GM11168 (cell line): ENCODE measurements at regions not wholly inside any gene's neighbourhood (a gene's known extent, or its start where the extent isn't known, plus 50 kb on each side); places are given as distances from the start of the nearest gene placed in this dataset.
"Not testable (repeated sequence)": the region's sequence is repeated elsewhere in the genome, so short reads cannot be mapped to it uniquely, and the experiment has no call there.

Experiments
- in situ Hi-C: fragments of 300-500 bp; cut with MboI; formaldehyde crosslinking; loops from one replicate; pipeline ENCODE4 v1.12.0; 2022; ENCODE audit warnings: low sequenced_read_pairs; ENCODE audit not compliant: unreplicated experiment

- in situ Hi-C loops, result no loop called here
Measured at GRCh38 chr11:97078443-97078842, 688.6 kb downstream of the JRKL start.

- in situ Hi-C loops, result no loop called here
Measured at GRCh38 chr11:97079244-97079643, 689.4 kb downstream of the JRKL start.

DNA sequence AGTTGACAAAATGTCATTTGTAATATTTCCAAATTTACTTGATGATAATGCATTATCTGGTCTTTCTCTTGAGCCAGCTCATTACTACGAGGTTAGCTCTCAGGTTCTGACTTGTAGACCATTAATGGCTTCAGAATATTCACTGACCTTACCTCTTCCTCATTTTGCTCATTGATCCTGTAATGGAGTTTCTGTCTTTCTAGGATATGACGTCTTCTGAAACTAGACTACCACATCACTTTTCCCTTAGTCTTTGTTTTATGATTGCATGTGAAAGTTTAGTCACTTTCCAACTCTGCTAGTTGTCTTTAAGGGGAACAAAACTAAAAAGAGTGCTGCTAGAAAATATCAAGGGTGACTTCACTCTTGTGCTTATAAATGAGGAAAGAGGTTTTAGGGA is 697.6 kb downstream of the JRKL start:
- in situ Hi-C loops, result no loop called here

DNA sequence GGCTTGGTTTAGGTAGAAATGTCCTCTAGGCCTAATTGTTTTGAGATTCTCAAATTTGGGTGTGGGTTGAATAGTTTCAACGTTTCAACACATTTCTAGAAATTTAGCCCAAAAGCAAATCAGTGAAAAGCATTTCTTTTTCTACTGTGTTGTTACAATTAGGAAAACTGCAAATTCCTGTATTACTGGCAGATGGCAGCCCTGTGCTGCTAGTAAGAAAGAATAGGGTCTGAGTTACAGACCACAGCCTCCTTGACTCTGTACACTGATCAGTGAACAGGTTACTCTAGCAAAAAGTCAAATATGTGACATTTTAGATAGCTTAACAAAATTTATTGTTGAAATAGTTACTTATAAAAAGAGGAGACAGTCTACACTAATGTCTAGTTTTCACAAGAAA is 703.0 kb downstream of the JRKL start:
- in situ Hi-C loops, result no loop called here

GRCh38 chr11:97102180-97102579 is 712.4 kb downstream of the JRKL start:
- in situ Hi-C loops, result not testable (repeated sequence)

DNA sequence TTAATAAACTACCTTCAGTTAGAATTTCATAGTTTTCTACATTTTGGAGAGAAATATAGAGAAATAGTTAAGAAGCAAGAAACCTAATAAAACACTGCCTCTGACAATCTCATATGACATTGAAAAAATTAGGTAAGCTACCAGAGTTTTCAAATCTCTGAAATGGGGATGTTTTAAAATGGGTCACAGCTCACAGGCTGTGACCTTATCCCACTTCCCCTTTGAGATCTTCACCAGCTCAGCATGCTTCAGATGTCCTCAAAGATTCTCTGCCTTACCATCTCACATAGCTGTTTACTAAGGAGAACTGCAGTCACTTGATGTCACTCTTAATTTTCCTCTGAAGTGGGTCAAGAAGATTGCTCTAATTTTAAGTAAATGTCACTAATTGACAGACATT is 717.8 kb downstream of the JRKL start:
- in situ Hi-C loops, result no loop called here

DNA sequence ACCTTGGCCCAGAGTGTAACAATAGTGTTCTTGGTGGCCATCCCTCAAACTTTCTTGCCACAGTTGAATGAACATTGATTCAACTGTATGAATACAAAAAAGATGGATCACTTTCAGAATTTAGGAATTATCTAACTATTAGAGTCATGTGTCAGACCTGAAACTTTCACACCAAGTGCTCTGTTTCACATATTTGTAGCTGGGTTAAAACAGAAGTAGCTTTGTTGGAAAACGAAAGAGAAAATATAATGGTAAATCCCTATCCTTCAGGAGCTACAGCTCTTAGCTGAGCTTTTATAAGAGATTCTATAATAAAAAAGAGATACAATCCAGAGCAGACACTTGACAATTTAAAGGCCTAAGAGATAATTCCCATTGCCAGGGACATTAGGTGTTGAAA is 719.3 kb downstream of the JRKL start:
- in situ Hi-C loops, result no loop called here

DNA sequence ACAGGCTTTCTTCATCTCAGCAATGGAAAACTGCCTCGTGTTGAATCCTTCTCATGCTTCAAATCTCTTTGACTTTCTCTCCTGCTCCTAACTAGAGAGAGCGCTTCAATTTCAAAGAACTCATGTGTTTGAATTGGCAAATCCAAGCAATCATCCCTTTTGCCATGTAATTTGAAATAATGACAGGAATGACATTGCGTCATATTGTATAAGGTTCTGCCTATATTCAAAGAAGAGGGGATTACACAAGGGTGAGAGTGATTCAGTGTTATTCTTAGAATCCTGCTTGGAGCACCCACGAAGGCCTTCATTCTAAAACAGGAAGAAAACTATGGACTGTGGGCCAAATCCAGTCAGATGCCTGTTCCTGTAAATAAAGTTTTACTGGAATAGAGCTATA is 720.6 kb downstream of the JRKL start:
- in situ Hi-C loops, result no loop called here

GRCh38 chr11:97111559-97111958 is 721.7 kb downstream of the JRKL start:
- in situ Hi-C loops, result no loop called here

- in situ Hi-C loops, result no loop called here
Measured at GRCh38 chr11:97118614-97119200, 728.9 kb downstream of the JRKL start.

DNA sequence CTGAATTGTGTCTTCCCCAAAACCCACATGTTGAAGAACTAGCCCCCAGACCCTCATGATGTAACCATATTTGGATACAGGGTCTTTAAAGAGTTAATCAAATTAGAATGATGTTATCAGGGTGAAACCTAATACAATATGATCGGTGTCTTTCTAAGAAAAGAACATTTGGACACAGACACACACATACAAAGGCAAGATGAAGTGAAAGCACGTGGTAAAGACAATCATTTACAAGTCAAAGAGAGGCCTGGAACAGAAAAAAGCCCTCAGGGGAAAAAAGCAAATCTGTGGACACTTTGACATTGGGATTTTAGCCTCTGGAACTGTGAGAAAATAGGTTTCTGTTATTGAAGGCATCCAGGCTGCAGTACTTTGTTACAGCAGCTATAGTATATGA is 733.4 kb downstream of the JRKL start:
- in situ Hi-C loops, result no loop called here

DNA sequence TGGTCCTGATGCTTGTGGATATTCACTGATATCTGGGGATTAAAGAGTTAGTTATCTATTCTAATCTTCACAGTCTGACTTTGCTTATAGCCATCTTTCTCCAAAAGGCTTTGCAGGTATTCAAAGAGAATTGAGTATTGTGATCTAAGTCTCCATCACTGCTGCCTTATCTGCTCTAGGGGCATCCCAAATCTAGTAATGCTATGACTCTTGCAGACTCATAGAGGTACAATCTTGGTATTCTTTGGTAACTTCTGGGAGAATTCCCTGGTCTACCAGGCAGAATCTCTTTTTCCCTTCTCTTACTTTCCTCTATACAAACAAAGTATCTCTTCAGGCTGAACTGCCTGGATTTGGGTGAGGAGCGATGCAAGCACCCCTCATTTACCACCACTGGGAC is 746.3 kb downstream of the JRKL start:
- in situ Hi-C loops, result loop anchor here (25.0 kb wide), 1 partner anchor 649 kb away; no protein-coding TSS in a partner anchor

- in situ Hi-C loops, result loop anchor here (25.0 kb wide), 1 partner anchor 654 kb away; no protein-coding TSS in a partner anchor
Measured at GRCh38 chr11:97140885-97141494, 751.2 kb downstream of the JRKL start.

- in situ Hi-C loops, result loop anchor here (25.0 kb wide), 1 partner anchor 656 kb away; no protein-coding TSS in a partner anchor
Measured at GRCh38 chr11:97143463-97143862, 753.6 kb downstream of the JRKL start.

DNA sequence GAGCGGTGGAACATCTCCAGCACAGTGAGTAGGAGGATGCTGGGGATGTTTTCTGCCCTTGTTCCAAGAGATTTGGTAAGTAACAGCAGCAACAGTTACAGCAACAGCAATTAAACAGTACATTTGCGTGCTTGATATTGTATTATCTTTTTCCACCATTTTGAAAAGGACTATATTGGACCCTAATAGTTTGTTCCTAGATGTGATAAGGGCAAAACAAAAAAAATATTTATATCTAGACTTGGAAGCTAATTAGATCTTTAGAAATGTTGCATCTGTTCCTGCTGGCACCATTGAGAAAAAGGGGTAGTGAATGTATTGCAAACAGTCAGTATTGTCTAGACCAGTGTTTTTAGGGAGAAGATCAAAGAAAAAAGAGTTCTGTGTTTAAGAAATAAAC is 759.9 kb downstream of the JRKL start:
- in situ Hi-C loops, result loop anchor here (25.0 kb wide), 1 partner anchor 662 kb away; no protein-coding TSS in a partner anchor

DNA sequence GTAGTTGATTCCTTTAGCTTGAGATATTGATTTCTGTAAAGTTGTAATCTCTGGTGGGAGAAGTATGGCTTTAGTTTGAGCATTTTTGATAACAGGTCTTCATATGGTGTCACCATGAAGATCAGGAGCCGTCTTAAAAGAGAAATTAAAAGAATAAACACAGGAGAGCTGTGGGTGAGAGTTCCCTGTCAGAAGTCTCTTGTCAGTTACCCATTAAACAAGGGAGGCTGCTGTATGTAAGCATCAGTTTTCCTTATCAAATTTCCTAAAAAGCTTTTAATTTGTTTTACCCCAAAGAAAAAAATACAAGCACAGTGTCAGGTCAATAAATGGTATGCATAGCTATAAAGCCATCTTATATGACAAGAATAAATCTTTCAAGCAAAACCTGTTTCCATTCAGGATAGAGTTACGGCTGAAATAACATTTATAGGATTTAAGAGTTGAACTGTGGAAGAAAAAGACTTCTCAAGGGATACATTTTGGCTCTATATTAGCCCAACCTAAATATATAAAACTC is 767.5 kb downstream of the JRKL start:
- in situ Hi-C loops, result no loop called here

DNA sequence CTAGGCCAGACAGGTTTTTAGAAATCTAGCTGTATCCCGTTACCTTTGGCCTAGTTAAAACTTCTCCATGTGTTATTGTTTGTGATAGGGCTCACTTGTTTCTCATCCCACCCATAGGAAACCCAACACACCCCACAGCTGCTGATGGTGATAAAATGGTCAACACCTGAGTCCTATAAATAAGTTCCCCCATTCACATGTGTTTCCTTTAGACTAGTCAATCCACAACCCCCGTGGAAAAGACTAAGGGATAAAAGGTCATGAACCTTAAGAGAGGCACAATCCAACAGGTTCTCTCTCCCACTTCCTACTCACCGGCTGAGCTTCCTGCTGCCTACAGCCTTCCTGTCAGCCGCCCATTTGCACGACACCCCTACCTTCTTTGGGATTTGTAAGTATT is 768.4 kb downstream of the JRKL start:
- in situ Hi-C loops, result no loop called here

- in situ Hi-C loops, result no loop called here
Measured at GRCh38 chr11:97163631-97164191, 773.9 kb downstream of the JRKL start.

DNA sequence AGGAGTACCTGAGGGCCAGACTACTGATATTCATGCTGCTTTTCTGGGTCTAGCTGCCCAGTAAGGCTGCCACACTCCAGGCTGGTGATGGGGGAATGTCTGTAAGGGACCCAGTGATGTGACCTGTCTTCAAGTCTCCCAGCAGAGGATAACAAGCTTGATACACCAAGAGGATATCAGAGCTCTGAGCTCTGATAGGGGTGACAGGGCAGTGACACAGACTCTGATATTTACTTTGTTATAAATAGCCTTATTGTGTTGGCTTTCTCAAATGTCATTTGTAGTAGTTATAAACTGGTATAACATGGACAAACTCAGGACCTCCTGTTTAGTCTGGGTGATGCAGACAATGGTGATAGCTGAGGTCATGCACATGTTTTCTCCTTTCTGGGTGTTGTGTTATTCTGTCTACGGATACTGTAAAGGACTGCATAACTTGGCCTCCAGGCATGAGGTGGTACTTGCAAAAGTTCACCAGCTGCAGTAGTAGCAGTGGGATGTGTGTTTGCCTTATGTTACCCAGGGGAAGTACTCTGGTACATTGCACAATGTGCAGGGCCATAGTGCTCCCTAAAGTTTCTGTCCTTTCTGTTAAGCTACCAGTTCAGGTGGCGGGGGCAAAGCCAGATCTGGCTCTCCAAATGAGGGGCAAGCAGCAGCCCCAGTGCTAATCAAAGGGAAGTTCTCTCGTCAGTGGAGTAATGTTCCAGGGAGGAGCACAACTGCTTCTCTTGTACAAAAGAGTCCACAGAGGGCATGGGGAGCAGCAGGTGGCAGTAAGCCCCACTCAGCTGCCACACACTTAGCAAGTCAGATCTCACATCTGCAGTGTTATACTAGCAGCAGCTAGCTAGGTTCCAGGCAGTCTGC is 812.2 kb downstream of the JRKL start:
- in situ Hi-C loops, result no loop called here

DNA sequence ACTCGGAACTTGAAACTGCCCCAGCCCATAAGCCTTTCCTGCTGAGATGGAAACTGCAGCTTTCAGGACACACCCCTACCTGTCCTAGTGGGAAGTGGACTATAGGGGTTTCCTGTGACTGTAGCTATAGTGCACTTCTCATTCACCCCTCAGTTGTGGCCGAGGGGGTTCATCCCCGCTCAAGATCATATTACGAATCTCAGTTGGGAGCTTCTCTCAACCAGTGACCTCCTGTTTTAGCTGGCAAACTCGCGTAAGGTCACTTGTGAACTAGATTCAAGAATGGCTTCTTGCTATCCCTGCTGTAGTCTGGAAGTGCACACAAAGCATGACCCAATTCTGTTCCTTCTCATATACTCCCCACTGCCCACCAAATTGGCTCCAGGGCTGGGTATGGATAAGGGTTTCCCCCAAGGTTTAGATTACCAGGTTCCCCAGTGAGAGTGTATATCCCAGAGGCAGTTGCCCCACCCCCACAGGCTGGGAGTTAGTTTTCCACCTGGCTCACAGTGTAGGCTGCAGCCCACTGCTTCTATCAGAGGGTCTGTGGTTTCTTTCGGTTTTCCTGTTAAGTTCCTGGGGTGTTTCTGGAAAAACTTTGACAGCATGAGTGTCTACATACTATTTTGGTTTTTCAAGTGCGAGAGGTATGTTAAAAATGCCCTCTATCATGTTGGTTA is 812.9 kb downstream of the JRKL start:
- in situ Hi-C loops, result no loop called here
